ENCODE measurements at regions not wholly inside any gene's neighbourhood (a gene's known extent, or its start where the extent isn't known, plus 50 kb on each side); places are given as distances from the start of the nearest gene placed in this dataset.

- TF ChIP-seq CTCF (IDR thresholded peaks at IDR 0.05), result no peak
- TF ChIP-seq USF1 (IDR thresholded peaks at IDR 0.05; ENCODE audit: borderline replicate concordance, low read depth), result no peak
- TF ChIP-seq MAX (IDR thresholded peaks at IDR 0.05; ENCODE audit: low read depth), result no peak
- no peak for TF ChIP-seq POLR2AphosphoS5 (IDR thresholded peaks at IDR 0.05; ENCODE audit: low read depth, low read length)
- no peak for TF ChIP-seq PBX3 (IDR thresholded peaks at IDR 0.05)
- no peak for TF ChIP-seq EZH2phosphoT487 (IDR thresholded peaks at IDR 0.05; ENCODE audit: borderline replicate concordance, low read depth)
- TF ChIP-seq EP300 (IDR thresholded peaks at IDR 0.05; ENCODE audit: borderline replicate concordance in 1 of 2, low read depth in 1 of 2, low read length in 1 of 2), result no peak
Observed at GRCh38 chr7:50834679-50835078, 52.0 kb upstream of the GRB10 start.

All from SK-N-SH (cell line).